Parathyroid adenoma (tissue), 2 donors: ENCODE measurements at regions not wholly inside any gene's neighbourhood (a gene's known extent, or its start where the extent isn't known, plus 50 kb on each side); places are given as distances from the start of the nearest gene placed in this dataset.

Experiments used
- H2AFZ ChIP-seq: fragments of 300-600 bp; sonication (generic); one replicate; pipeline ENCODE4 v1.7.0; 2017; ENCODE audit warnings: antibody characterized with exemption, mild to moderate bottlenecking
- H3K27ac ChIP-seq: fragments of 300-600 bp; sonication (generic); one replicate; pipeline ENCODE4 v1.7.0; 2017
- H3K27me3 ChIP-seq: fragments of 300-600 bp; sonication (generic); one replicate; pipeline ENCODE4 v1.7.0; 2017; ENCODE audit warnings: low read length; ENCODE audit not compliant: control insufficient read depth, insufficient read depth
- H3K36me3 ChIP-seq: fragments of 300-600 bp; sonication (generic); one replicate; pipeline ENCODE4 v1.7.0; 2017; ENCODE audit warnings: low read length; ENCODE audit not compliant: control insufficient read depth, insufficient read depth
- H3K4me1 ChIP-seq: fragments of 300-600 bp; sonication (generic); one replicate; pipeline ENCODE4 v1.7.0; 2017; ENCODE audit warnings: control low read depth
- H3K4me2 ChIP-seq: fragments of 300-600 bp; sonication (generic); one replicate; pipeline ENCODE4 v1.7.0; 2017; ENCODE audit warnings: low read length
- H3K4me3 ChIP-seq: fragments of 300-600 bp; sonication (generic); one replicate; pipeline ENCODE4 v1.7.0; 2017; ENCODE audit warnings: low read depth, low read length
- H3K79me2 ChIP-seq: fragments of 300-600 bp; sonication (generic); one replicate; pipeline ENCODE4 v1.7.0; 2017; ENCODE audit warnings: control low read depth
- H3K9ac ChIP-seq: fragments of 300-600 bp; sonication (generic); one replicate; pipeline ENCODE4 v1.7.0; 2017; ENCODE audit warnings: mild to moderate bottlenecking
- H3K9me3 ChIP-seq: fragments of 300-600 bp; sonication (generic); one replicate; pipeline ENCODE4 v1.7.0; 2017; ENCODE audit warnings: low read length; ENCODE audit not compliant: control insufficient read depth
- CTCF ChIP-seq: fragments of 300-600 bp; sonication (generic); IDR thresholded peaks from one replicate; pipeline ENCODE4 v1.7.0; 2017; ENCODE audit warnings: antibody characterized with exemption, mild to moderate bottlenecking
- donor health status: primary hyperparathyroidism.

GRCh38 chr20:52614051-52614863 is 357.9 kb upstream of the TSHZ2 start:
- Histone ChIP-seq H3K4me2 (no peak overlapping the region), H2AFZ (no peak overlapping the region), H3K9ac (no peak overlapping the region), H3K79me2 (no peaks in the 10 kb centered on the region), H3K27me3 (no peaks in the 10 kb centered on the region), H3K36me3 (no peaks in the 10 kb centered on the region), H3K27ac (no peak overlapping the region), H3K4me3 (no peak overlapping the region), H3K9me3 (no peaks in the 10 kb centered on the region), H3K4me1 (no peaks in the 10 kb centered on the region)
- TF ChIP-seq CTCF = no peak

GRCh38 chr20:52612046-52612632 is 360.0 kb upstream of the TSHZ2 start:
- Histone ChIP-seq H3K9ac (no peak overlapping the region), H3K4me2 (no peak overlapping the region), H3K27me3 (no peaks in the 10 kb centered on the region), H3K36me3 (no peaks in the 10 kb centered on the region), H3K9me3 (no peaks in the 10 kb centered on the region), H3K27ac (no peak overlapping the region), H2AFZ (no peak overlapping the region), H3K4me1 (no peaks in the 10 kb centered on the region), H3K4me3 (no peak overlapping the region), H3K79me2 (no peaks in the 10 kb centered on the region)
- TF ChIP-seq CTCF = no peak

DNA sequence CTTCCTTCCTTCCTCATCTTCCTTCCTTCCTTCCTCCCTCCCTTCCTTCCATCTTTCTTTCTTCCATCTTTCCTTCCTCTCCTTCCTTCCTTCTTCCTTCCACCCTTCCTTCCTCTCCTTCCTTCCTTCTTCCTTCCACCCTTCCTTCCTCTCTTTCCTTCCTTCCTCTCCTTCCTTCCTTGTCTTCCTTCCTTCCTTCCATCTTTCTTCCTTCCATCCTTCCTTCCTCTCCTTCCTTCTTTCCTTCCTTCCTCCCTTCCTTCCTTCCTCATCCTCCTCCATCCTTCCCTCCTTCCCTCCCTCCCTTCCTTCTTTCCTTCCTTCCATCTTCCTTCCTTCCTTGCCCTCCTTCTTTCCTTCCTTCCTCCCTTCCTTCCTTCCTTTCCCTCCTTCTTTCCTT is 361.4 kb upstream of the TSHZ2 start:
- H3K27ac ChIP-seq = no peak overlapping the region
- H2AFZ ChIP-seq = no peak overlapping the region
- H3K9me3 ChIP-seq = no peaks in the 10 kb centered on the region
- H3K27me3 ChIP-seq = no peaks in the 10 kb centered on the region
- H3K4me3 ChIP-seq = no peak overlapping the region
- no peak overlapping the region for H3K4me2 ChIP-seq
- H3K4me1 ChIP-seq = no peaks in the 10 kb centered on the region
- no peaks in the 10 kb centered on the region for H3K79me2 ChIP-seq
- H3K36me3 ChIP-seq = no peaks in the 10 kb centered on the region
- no peak for TF ChIP-seq CTCF
- H3K9ac ChIP-seq = no peak overlapping the region

DNA sequence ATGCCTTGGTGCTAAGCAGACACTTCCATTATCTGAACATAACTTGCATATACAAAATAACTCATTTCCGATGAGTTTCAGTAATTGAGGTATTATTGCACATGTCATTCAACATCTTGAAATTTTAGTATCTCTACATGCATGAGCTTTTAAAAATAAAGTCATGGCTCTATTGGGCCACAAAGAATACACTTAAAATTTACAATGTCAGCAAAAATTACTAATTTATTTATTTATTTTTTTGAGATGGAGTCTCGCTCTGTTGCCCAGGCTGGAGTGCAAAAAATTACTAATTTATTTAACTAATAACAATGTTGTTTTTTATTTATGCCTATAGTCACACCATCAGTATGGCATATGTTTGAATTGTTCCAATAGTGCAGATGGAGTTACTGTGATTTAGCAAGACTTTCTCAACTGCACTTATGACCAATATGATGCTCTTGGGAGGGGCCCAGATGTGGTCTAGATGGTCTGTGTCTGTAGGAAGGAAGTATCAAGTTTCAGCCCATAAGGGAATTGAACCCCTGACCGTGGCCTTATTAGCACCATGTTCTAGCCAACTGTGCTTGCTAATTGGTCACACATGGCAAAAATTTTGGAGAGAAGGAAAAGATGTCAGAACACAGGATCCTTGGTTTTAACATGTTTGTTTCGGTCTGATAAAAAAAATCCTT is 370.7 kb upstream of the TSHZ2 start:
- Histone ChIP-seq H3K27ac (no peak overlapping the region), H3K36me3 (no peaks in the 10 kb centered on the region), H2AFZ (no peak overlapping the region), H3K4me1 (no peaks in the 10 kb centered on the region), H3K9ac (no peak overlapping the region), H3K79me2 (no peaks in the 10 kb centered on the region), H3K4me3 (no peak overlapping the region), H3K4me2 (no peak overlapping the region), H3K9me3 (no peaks in the 10 kb centered on the region), H3K27me3 (no peaks in the 10 kb centered on the region)
- no peak for TF ChIP-seq CTCF
